HUES48 (cell line): ENCODE measurements at regions not wholly inside any gene's neighbourhood (a gene's known extent, or its start where the extent isn't known, plus 50 kb on each side); places are given as distances from the start of the nearest gene placed in this dataset.

Experiments
- H3K27ac ChIP-seq: one replicate; pipeline ENCODE4 v1.7.0; 2013; ENCODE audit warnings: low read depth, low read length, inconsistent platforms
- H3K27me3 ChIP-seq: 2 replicates; pipeline ENCODE4 v1.6.1; 2013; ENCODE audit warnings: mild to moderate bottlenecking, low read length; ENCODE audit not compliant: control insufficient read depth, insufficient read depth
- H3K36me3 ChIP-seq: 2 replicates; pipeline ENCODE4 v1.6.1; 2013; ENCODE audit warnings: low read length; ENCODE audit not compliant: control insufficient read depth, insufficient read depth
- H3K4me1 ChIP-seq: 2 replicates; pipeline ENCODE4 v1.6.1; 2013; ENCODE audit warnings: mild to moderate bottlenecking, low read length; ENCODE audit not compliant: control insufficient read depth, insufficient read depth
- H3K4me3 ChIP-seq: 2 replicates; pipeline ENCODE4 v1.5.1; 2013; ENCODE audit warnings: mild to moderate bottlenecking, low read depth, low read length
- H3K9ac ChIP-seq: 2 replicates; pipeline ENCODE4 v1.6.1; 2013; ENCODE audit warnings: mild to moderate bottlenecking, low read depth, low read length, moderate library complexity
- H3K9me3 ChIP-seq: 2 replicates; pipeline ENCODE4 v1.6.1; 2013; ENCODE audit warnings: low read length; ENCODE audit not compliant: control insufficient read depth, insufficient read depth

DNA sequence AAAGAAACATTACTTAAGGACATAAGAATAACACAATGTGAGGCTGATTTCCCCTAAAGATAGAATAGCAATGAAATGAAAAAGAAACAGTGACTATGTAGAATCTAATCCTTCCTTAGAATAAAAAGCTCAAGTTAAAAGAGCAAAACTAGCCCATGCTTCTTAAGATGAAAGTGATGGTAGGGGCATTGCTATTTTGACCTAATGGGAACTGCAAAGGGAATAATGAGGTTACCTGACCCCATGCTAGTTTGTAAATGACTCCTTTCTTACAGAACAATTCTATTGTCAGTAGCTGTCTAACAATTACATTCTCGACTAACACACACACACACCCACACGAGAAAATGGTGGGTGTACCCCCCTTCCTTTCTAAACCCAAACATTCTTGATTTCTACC lies 575.8 kb downstream of the CSNK1G3 start:
- peak overlapping the region; percentile 67 for H3K27ac ChIP-seq
- H3K27me3 ChIP-seq, result no peaks in the 10 kb centered on the region
- H3K4me1 ChIP-seq, result peaks cover 30% of the 10 kb centered on the region
- no peaks in the 10 kb centered on the region for H3K36me3 ChIP-seq
- H3K9ac ChIP-seq, result no peak overlapping the region
- no peak overlapping the region for H3K4me3 ChIP-seq
- no peaks in the 10 kb centered on the region for H3K9me3 ChIP-seq

DNA sequence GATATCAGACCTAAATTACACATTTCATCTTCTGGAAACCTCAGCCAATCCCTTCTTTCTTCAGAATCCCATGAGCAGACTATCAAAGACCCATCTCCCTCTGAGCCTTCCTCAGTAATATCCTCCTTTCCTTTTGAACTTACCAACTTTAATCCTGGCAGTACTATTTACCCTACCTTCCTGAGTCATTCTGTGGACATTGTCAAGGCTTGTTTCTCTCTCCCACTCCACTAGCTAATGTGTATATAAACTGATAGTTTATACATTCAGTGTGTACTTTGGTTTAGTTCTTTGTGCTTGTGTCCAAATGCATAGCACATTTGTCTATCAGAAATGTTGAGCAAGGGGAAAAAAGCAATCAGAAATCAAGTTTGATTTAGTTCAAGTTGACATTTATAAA lies 568.3 kb downstream of the CSNK1G3 start:
- no peaks in the 10 kb centered on the region for H3K9me3 ChIP-seq
- no peaks in the 10 kb centered on the region for H3K4me1 ChIP-seq
- no peak overlapping the region for H3K9ac ChIP-seq
- H3K4me3 ChIP-seq, result no peak overlapping the region
- no peaks in the 10 kb centered on the region for H3K36me3 ChIP-seq
- H3K27me3 ChIP-seq, result no peaks in the 10 kb centered on the region
- H3K27ac ChIP-seq, result no peak overlapping the region

DNA sequence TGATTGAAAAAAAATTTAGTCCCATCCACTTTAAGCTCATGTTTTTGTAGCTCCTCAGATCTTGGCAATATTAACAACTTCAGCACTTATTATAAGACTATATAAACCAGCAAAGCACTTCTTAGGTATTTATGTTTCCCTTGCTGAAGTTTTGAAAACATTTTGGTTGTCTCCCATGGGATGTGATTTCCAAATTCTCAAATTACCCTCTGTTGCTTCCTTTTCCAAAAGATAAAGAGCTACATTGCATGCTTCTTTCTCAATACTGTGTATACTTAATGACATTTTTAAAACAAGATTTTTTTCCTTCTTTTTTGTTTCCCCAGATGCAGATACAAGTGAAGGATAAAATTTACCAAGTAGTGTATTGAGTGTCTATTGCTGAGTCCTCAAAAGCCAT lies 567.1 kb downstream of the CSNK1G3 start:
- H3K9ac ChIP-seq, result no peak overlapping the region
- H3K9me3 ChIP-seq, result no peaks in the 10 kb centered on the region
- no peak overlapping the region for H3K27ac ChIP-seq
- H3K27me3 ChIP-seq, result no peaks in the 10 kb centered on the region
- H3K4me3 ChIP-seq, result no peak overlapping the region
- H3K36me3 ChIP-seq, result no peaks in the 10 kb centered on the region
- no peaks in the 10 kb centered on the region for H3K4me1 ChIP-seq

DNA sequence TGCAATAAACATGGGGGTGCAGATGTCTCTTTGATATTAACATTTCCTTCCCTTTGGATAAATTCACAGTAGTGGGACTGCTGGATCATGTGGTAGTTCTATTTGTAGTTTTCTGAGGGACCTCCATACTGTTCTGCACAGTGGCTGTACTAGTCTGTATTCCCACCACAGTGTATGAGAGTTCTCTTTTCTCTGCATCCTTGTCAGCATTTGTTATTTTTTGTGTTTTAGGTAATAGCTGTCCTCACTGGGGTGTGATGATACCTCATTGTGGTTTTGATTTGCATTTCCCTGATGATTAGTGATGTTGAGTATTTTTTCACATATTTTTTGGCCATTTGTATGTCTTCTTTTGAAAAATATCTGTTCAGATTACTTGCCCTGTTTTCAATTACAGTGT lies 562.5 kb downstream of the CSNK1G3 start:
- Histone ChIP-seq H3K4me1 (no peaks in the 10 kb centered on the region), H3K27ac (no peak overlapping the region), H3K9ac (no peak overlapping the region), H3K4me3 (no peak overlapping the region), H3K27me3 (no peaks in the 10 kb centered on the region), H3K9me3 (no peaks in the 10 kb centered on the region), H3K36me3 (no peaks in the 10 kb centered on the region)

DNA sequence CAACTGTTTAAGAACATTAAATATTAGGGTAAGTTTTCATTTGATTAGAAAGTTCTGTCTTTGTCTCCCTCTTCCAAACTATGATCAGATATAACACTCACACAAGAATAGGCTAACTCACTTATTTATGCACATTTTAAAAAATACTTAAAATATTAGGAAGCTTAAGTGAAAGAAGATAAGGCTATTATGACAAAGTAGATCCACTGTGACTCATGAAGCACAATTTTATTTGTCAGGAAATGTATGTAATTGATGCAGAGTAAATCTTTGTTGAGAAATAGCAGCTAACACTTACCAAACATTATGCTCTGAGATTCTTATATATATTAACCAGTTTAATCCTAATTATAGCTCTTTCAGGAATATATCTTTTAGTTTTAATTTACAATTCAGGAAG lies 560.6 kb downstream of the CSNK1G3 start:
- no peaks in the 10 kb centered on the region for H3K4me1 ChIP-seq
- no peaks in the 10 kb centered on the region for H3K27me3 ChIP-seq
- H3K4me3 ChIP-seq, result no peak overlapping the region
- no peaks in the 10 kb centered on the region for H3K36me3 ChIP-seq
- H3K9me3 ChIP-seq, result no peaks in the 10 kb centered on the region
- H3K9ac ChIP-seq, result no peak overlapping the region
- no peak overlapping the region for H3K27ac ChIP-seq

DNA sequence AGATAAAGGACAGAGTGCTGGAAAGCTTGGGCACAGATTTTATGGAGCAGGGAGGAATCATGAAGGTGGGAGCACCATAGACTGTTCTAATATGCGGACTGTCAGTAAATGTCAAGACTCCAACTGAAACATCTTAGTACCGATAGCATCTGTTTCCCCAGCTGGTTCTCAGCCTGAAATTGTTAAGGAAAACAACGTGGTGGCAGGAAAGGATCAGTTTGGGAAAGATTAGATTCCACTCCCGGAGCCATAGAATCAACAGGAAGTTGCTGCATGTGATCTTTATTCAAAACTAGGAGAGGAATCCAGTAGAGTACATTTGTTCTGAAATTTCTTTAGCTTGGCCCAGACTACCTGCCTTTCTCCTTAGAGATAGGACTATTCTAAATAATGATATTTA lies 559.1 kb downstream of the CSNK1G3 start:
- no peaks in the 10 kb centered on the region for H3K36me3 ChIP-seq
- H3K9me3 ChIP-seq, result no peaks in the 10 kb centered on the region
- H3K27me3 ChIP-seq, result no peaks in the 10 kb centered on the region
- no peak overlapping the region for H3K4me3 ChIP-seq
- no peak overlapping the region for H3K9ac ChIP-seq
- H3K4me1 ChIP-seq, result no peaks in the 10 kb centered on the region
- H3K27ac ChIP-seq, result no peak overlapping the region

DNA sequence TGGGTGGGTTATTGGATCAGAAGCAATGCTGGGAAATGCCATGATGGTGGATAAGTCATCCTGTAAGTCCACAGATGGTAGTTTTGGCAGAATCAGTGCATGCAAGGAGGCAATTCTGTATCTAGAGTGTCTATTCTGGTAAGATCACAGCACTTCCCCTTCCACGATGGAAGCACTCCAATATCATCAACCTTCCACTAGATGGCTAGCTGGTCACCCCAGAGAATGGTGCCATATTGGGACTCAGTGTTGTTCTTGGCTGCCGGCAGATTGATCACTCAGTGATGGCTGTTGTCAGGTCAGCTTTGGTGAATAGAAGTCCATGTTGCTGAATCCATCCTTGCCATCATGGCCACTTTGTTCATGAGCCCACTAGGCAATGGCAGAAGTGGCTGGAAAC lies 553.5 kb downstream of the CSNK1G3 start:
- Histone ChIP-seq H3K4me1 (no peaks in the 10 kb centered on the region), H3K9ac (no peak overlapping the region), H3K27me3 (no peaks in the 10 kb centered on the region), H3K36me3 (no peaks in the 10 kb centered on the region), H3K4me3 (no peak overlapping the region), H3K9me3 (no peaks in the 10 kb centered on the region), H3K27ac (no peak overlapping the region)

DNA sequence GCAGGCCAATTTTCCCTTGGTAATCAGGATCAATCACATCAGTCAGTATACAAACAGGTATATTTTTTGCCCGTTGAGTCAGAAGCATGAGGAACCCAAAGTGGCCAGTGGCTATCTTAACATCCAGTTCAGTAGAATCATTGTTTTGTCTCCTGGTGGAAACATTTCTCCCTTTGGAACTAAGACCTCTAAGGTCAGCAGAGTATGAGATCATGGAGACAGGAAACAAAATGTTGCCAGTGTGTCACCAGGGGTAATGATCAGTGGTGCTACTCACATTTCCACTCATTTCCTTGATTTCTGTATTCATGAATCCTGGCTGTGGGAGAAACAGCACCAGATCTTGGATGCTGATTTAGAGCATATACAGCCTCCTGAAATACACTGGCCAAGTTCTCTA lies 553.0 kb downstream of the CSNK1G3 start:
- Histone ChIP-seq H3K27ac (no peak overlapping the region), H3K9me3 (no peaks in the 10 kb centered on the region), H3K36me3 (no peaks in the 10 kb centered on the region), H3K27me3 (no peaks in the 10 kb centered on the region), H3K4me1 (no peaks in the 10 kb centered on the region), H3K9ac (no peak overlapping the region), H3K4me3 (no peak overlapping the region)

DNA sequence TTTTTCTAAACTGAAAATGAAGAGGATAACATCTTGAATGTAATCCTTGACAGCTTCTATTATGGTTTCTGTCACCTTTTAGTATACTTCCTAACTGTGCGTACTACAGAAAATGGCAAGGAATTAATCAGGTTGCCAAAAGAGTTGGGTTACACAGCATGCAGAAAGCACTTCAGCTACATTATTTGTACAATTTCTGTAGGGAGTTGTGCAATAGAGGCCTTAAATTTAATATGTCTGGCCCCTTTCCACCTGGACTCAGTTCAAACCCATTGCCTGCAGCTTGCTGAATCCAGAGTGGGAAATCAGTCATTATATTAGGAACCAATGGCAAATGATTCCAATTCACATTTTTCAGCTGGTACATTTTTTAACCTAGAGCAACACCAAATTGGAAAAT lies 549.7 kb downstream of the CSNK1G3 start:
- Histone ChIP-seq H3K27ac (no peak overlapping the region), H3K4me3 (no peak overlapping the region), H3K27me3 (no peaks in the 10 kb centered on the region), H3K36me3 (no peaks in the 10 kb centered on the region), H3K9me3 (no peaks in the 10 kb centered on the region), H3K9ac (no peak overlapping the region), H3K4me1 (no peaks in the 10 kb centered on the region)

DNA sequence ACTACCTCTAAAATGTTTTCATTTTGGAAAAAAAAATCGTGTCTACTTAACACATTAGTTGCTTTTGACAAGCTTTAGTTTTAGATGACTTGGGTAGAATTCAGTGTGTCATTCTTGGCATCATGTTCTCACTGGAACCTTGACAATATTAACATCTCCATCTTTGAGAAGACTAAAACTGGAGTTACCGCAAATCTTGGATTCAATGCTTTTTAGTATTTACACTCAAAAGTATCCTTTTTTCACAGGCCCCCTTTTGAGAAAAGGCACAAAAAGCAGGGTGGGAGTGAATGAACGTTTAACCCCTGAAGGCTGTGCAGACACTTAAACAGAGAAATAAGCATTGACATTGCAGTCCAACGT lies 549.1 kb downstream of the CSNK1G3 start:
- no peak overlapping the region for H3K4me3 ChIP-seq
- no peaks in the 10 kb centered on the region for H3K4me1 ChIP-seq
- no peaks in the 10 kb centered on the region for H3K9me3 ChIP-seq
- H3K27me3 ChIP-seq, result no peaks in the 10 kb centered on the region
- H3K36me3 ChIP-seq, result no peaks in the 10 kb centered on the region
- H3K27ac ChIP-seq, result no peak overlapping the region
- H3K9ac ChIP-seq, result no peak overlapping the region

DNA sequence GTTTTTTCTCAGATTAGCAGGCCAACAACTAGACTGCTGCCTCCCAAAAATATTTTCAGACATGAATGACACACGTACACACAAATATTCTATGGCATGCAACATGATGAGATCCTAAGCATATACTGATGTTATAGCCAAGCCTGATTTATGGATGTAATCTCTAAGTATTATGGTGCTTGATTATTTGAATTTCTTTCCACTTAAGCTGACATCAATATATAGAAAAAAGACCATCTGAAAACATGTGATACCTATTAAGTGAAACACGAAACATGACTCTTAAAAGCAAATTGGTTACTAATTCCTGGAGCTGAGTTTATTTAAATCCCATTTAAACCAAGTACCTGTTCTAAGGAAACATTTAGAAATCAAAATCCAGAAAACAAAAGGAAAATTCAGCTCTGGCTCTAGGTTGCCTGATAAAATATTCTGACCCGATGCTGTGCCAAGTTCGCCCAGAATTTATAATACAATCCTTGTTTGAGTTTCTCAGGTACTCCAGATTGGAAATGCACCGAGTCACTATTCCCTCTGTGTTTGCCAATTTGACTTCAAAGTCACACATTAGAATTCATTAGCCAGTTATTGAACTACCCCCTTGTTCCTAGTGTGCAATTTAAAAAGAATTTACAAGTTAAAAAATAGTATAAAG lies 548.6 kb downstream of the CSNK1G3 start:
- Histone ChIP-seq H3K27me3 (no peaks in the 10 kb centered on the region), H3K27ac (no peak overlapping the region), H3K9me3 (no peaks in the 10 kb centered on the region), H3K36me3 (no peaks in the 10 kb centered on the region), H3K4me3 (no peak overlapping the region), H3K9ac (no peak overlapping the region), H3K4me1 (no peaks in the 10 kb centered on the region)

DNA sequence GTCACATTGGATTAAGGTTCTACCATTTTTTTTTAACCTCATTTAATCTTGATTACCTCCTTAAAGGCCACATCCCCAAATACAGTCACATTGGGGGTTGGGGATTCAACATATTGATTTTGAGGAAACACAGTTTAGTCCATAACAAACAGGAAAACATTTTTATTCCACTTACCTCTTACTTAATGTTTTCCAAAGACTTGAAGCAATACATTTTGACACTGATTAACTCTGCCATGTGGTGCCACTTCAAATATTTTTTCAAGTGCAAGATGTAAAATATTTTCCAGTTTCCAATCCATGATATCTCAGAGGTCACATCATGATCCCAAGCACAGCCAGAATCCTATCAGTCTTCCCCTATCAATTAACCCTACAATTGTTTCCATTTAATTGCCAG lies 548.0 kb downstream of the CSNK1G3 start:
- Histone ChIP-seq H3K9ac (no peak overlapping the region), H3K27me3 (no peaks in the 10 kb centered on the region), H3K27ac (no peak overlapping the region), H3K4me1 (no peaks in the 10 kb centered on the region), H3K9me3 (no peaks in the 10 kb centered on the region), H3K36me3 (no peaks in the 10 kb centered on the region), H3K4me3 (no peak overlapping the region)
